ENCODE measurements at regions not wholly inside any gene's neighbourhood (a gene's known extent, or its start where the extent isn't known, plus 50 kb on each side); places are given as distances from the start of the nearest gene placed in this dataset.
A peak's percentile ranks its signal among the peaks of the same experiment; 100 is the strongest.

DNA sequence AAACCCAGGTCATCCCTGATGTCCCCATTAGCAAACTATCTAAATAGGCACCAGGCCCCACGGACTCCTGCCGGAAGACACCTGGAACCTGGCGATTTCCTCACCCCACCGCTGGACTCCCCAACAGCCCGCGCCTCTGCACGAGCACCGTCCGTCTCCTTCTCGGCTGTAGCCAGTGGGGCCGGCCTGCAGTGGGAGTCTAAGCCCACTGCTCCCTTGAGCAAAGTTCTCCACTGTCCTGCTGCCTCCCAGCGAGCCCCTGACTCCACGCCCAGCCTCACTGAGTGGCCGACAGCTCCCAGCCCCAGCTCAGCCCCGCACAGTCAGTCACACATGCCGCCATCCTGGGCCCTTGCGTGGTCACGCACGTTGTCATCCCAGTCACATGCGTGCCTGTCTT lies 211.3 kb upstream of the PPP2R2D start:
- Histone ChIP-seq H3K4me3 (ENCODE audit: low read depth, low read length) (no peak overlapping the region), H3K27me3 (ENCODE audit: control insufficient read depth, insufficient read depth, low read length) (no peaks in the 10 kb centered on the region), H3K36me3 (ENCODE audit: control insufficient read depth, insufficient read depth, low read length) (no peaks in the 10 kb centered on the region)
- no peak for FAIRE-seq
- no peak for DNase-seq (ENCODE audit: low read depth)
- TF ChIP-seq CTCF (IDR thresholded peaks at IDR 0.05; ENCODE audit: insufficient read depth, low read length, severe bottlenecking) = no peak

DNA sequence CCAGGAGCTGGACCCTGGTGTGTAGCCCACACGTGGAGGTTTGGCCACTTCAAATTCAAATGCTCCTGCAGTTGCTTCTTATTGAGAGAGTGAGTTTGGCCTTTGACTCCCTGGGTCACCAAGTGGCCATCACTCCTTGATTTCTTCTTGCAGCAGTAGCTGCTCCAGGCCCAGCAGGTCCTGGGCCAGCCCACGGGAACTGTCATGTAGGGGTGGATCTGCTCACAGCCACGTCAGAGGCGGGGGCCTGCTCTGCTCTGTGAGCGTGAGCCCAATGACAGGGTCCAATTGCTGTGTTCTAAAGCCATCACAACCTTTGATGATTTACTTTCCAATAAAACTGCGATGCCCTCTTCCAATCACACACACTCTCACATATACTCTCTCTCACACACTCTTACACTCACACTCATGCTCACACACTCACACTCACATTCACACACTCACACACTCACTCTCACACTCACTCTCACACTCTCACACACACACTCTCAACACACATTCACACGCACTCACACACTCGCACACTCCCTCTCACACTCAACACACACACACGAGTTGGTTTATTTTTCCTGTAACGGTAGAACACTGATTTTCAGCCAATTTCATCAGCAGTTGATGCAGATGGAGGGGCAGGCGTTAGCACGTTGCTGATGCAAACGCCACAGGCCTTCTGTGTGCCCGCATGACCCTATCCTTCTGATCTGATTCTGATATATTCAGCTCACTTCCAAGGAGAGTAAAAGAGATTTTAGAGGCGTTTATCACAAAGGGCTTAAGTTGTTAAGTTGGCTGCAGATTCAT lies 210.7 kb upstream of the PPP2R2D start:
- Histone ChIP-seq H3K4me3 (ENCODE audit: low read depth, low read length) (no peak overlapping the region), H3K27me3 (ENCODE audit: control insufficient read depth, insufficient read depth, low read length) (no peaks in the 10 kb centered on the region), H3K36me3 (ENCODE audit: control insufficient read depth, insufficient read depth, low read length) (no peaks in the 10 kb centered on the region)
- DNase-seq (ENCODE audit: low read depth) (no peak), FAIRE-seq (peak; percentile 28)
- no peak for TF ChIP-seq CTCF (IDR thresholded peaks at IDR 0.05; ENCODE audit: insufficient read depth, low read length, severe bottlenecking)

GRCh38 chr10:131690805-131691239 lies 210.0 kb upstream of the PPP2R2D start:
- no peak for FAIRE-seq
- TF ChIP-seq CTCF (IDR thresholded peaks at IDR 0.05; ENCODE audit: insufficient read depth, low read length, severe bottlenecking) = no peak

DNA sequence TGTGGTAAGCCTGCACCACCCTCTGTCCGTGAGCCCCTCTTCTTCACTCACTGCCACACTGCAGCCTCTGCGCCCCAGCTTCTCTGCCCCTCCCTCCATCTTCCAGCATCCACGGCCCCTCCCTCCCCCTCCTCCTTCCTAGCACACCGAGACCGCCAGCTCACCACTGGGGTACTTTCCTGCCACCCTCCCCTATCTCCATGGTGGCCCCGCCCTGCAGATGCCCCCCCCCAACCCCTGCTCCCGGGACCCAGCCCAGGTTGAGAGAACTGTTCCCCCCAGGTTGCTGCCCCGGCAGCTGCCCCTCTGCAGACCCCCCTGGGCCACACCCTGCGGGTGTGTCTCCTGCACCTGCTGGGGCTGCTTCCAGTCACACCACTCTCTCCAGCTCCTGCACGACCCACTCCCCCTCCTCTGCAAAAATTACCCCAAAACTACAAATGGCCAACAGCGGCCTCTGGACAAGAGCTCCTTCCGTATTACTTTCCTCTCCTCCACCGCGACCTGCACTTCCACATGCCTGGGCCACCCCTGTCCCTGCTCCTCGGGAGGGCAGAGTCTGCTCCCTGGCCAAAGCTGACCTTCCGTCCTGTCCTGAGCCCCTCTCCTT lies 209.2 kb upstream of the PPP2R2D start:
- FAIRE-seq (no peak), DNase-seq (ENCODE audit: low read depth) (no peak)
- H3K36me3 ChIP-seq (ENCODE audit: control insufficient read depth, insufficient read depth, low read length) = no peaks in the 10 kb centered on the region
- H3K27me3 ChIP-seq (ENCODE audit: control insufficient read depth, insufficient read depth, low read length) = no peaks in the 10 kb centered on the region
- H3K4me3 ChIP-seq (ENCODE audit: low read depth, low read length) = no peak overlapping the region
- no peak for TF ChIP-seq CTCF (IDR thresholded peaks at IDR 0.05; ENCODE audit: insufficient read depth, low read length, severe bottlenecking)

More at GRCh38 chr10:131690805-131691239, 210.0 kb upstream of the PPP2R2D start:
- Histone ChIP-seq H3K27me3 (ENCODE audit: control insufficient read depth, insufficient read depth, low read length) (no peaks in the 10 kb centered on the region), H3K36me3 (ENCODE audit: control insufficient read depth, insufficient read depth, low read length) (no peaks in the 10 kb centered on the region), H3K4me3 (ENCODE audit: low read depth, low read length) (no peak overlapping the region)
- no peak for DNase-seq (ENCODE audit: low read depth)

DNA sequence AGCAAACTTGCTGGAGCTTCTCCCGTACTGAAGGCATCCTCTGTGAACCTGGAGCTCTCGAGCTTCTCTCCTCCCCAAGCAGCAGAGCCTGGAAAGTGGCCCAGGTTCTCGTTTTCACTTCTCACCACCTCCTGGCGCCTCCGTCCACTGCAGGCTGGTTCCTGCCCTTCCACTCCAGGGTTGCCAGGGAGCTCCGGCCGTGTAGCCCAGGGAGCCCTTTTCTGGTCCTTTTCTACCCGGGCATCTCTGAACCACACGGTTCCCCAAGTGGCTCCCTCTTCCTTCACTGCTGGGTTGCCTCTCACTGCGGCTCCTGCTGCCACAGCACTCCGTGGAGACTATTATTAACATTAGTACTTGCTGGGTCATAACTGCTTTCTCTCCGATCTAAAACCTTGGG lies 208.6 kb upstream of the PPP2R2D start:
- no peak for TF ChIP-seq CTCF (IDR thresholded peaks at IDR 0.05; ENCODE audit: insufficient read depth, low read length, severe bottlenecking)
- H3K36me3 ChIP-seq (ENCODE audit: control insufficient read depth, insufficient read depth, low read length) = no peaks in the 10 kb centered on the region
- no peak for DNase-seq (ENCODE audit: low read depth)
- H3K27me3 ChIP-seq (ENCODE audit: control insufficient read depth, insufficient read depth, low read length) = no peaks in the 10 kb centered on the region
- no peak for FAIRE-seq
- H3K4me3 ChIP-seq (ENCODE audit: low read depth, low read length) = no peak overlapping the region

Data from bronchial epithelial cell (primary cell).